A549 (cell line): ENCODE measurements at regions not wholly inside any gene's neighbourhood (a gene's known extent, or its start where the extent isn't known, plus 50 kb on each side); places are given as distances from the start of the nearest gene placed in this dataset.

Experiments used
- ATAC-seq, 2 experiments: fragments of 200-7000 bp in 1 of 2; fragments of >200 bp in 1 of 2; cut with Nextera tagmentation in 1 of 2; cut with Tn5 transposase in 1 of 2; 3 replicates each; pipeline versions ENCODE4 v1.8.0 to v1.9.1; 2018 to 2020; ENCODE audit warnings: mild to moderate bottlenecking in 1 of 2, moderate library complexity in 1 of 2
- CTCF ChIA-PET: fragments of 300-600 bp; sonication (Branson Sonifier 250); formaldehyde crosslinking; extraction: SDS; loops from one replicate; lab custom pipeline; 2021; ENCODE audit warnings: antibody characterized with exemption, inconsistent platforms; lab: Yijun Ruan, JAX
- POLR2A ChIA-PET: fragments of 350-600 bp; formaldehyde crosslinking; extraction: SDS; loops from one replicate; lab custom pipeline; 2021; ENCODE audit warnings: antibody characterized with exemption, inconsistent platforms; lab: Yijun Ruan, JAX
- DNase-seq, 2 experiments: peaks; one replicate each; pipeline versions ENCODE4 v3.0.0 to v3.0.0-alpha.2; 2011 to 2016; ENCODE audit warnings: low read depth in 1 of 2, low spot score in 1 of 2
- FAIRE-seq: peaks from 2 replicates; lab custom pipeline; 2011; peaks lifted over from hg19 to GRCh38; lab: Jason Lieb, UNC
- H3K27ac ChIP-seq, 2 experiments: fragments of >200 bp; sonication (Bioruptor Twin); formaldehyde crosslinking; 3 replicates each; pipeline ENCODE4 v1.5.1; 2016 to 2017
- H3K4me1 ChIP-seq: fragments of >200 bp; sonication (Bioruptor Twin); formaldehyde crosslinking; 3 replicates; pipeline ENCODE4 v1.6.1; 2016
- H3K4me2 ChIP-seq: fragments of >200 bp; sonication (Bioruptor Twin); formaldehyde crosslinking; 3 replicates; pipeline ENCODE4 v1.6.1; 2016
- H3K4me3 ChIP-seq: fragments of >200 bp; sonication (Bioruptor Twin); formaldehyde crosslinking; 3 replicates; pipeline ENCODE4 v1.5.1; 2016
- H3K9me3 ChIP-seq: fragments of >200 bp; sonication (Bioruptor Twin); formaldehyde crosslinking; 3 replicates; pipeline ENCODE4 v1.6.1; 2016
- BHLHE40 ChIP-seq: IDR thresholded peaks from 2 replicates; pipeline ENCODE4 v1.6.1; 2012; ENCODE audit warnings: low read depth, low read length, inconsistent platforms
- CHD4 ChIP-seq: fragments of 200-600 bp; sonication (generic); IDR thresholded peaks from 2 replicates; pipeline ENCODE4 v1.6.1; 2016; ENCODE audit warnings: antibody characterized with exemption, mild to moderate bottlenecking, borderline replicate concordance
- EHF ChIP-seq: fragments of 250-450 bp; sonication (Bioruptor Pico); IDR thresholded peaks from 2 replicates; pipeline ENCODE4 v1.5.0; 2020; ENCODE audit warnings: mild to moderate bottlenecking
- EHMT2 ChIP-seq: fragments of 200-600 bp; sonication (generic); IDR thresholded peaks from 2 replicates; pipeline ENCODE4 v1.6.1; 2016; ENCODE audit warnings: antibody characterized with exemption, low read depth, mild to moderate bottlenecking, moderate library complexity
- ELK1 ChIP-seq: fragments of 150-350 bp; IDR thresholded peaks from 2 replicates; pipeline ENCODE4 v1.6.1; 2014; ENCODE audit warnings: low read depth, mild to moderate bottlenecking, low read length
- FOSB ChIP-seq: fragments of 250-450 bp; sonication (Bioruptor Pico); IDR thresholded peaks from 2 replicates; pipeline ENCODE4 v1.5.0; 2020; ENCODE audit warnings: mild to moderate bottlenecking, moderate library complexity
- HES2 ChIP-seq: fragments of >200 bp; sonication (Bioruptor Twin); formaldehyde crosslinking; IDR thresholded peaks from 2 replicates; pipeline ENCODE4 v1.6.1; 2016
- HMGXB4 ChIP-seq: fragments of 250-450 bp; sonication (Bioruptor Pico); IDR thresholded peaks from 2 replicates; pipeline ENCODE4 v1.5.0; 2021; ENCODE audit warnings: mild to moderate bottlenecking, moderate library complexity, borderline replicate concordance
- MAZ ChIP-seq: fragments of 150-350 bp; IDR thresholded peaks from 2 replicates; pipeline ENCODE4 v1.6.1; 2014; ENCODE audit warnings: antibody characterized with exemption, low read depth, low read length, borderline replicate concordance
- MYC ChIP-seq: IDR thresholded peaks from 2 replicates; pipeline ENCODE4 v1.6.1; 2012; ENCODE audit warnings: mild to moderate bottlenecking, inconsistent platforms, low read length, improper control_type of control experiment, borderline replicate concordance
- NPAS2 ChIP-seq: fragments of 250-450 bp; sonication (Bioruptor Pico); IDR thresholded peaks from 2 replicates; pipeline ENCODE4 v1.8.0; 2022; ENCODE audit warnings: mild to moderate bottlenecking, moderate library complexity, borderline replicate concordance
- PHF8 ChIP-seq: fragments of 200-600 bp; sonication (generic); IDR thresholded peaks from 2 replicates; pipeline ENCODE4 v1.6.1; 2016; ENCODE audit warnings: low read depth, mild to moderate bottlenecking, antibody characterized with exemption, moderate library complexity, borderline replicate concordance
- RCOR1 ChIP-seq: fragments of 150-350 bp; IDR thresholded peaks from 2 replicates; pipeline ENCODE4 v1.6.1; 2014; ENCODE audit warnings: antibody characterized with exemption, low read length, low read depth
- SMC3 ChIP-seq: fragments of >200 bp; sonication (Bioruptor Twin); formaldehyde crosslinking; IDR thresholded peaks from 3 replicates; pipeline ENCODE4 v1.6.1; 2018; ENCODE audit warnings: inconsistent platforms
- TFCP2L1 ChIP-seq: fragments of 250-450 bp; sonication (Bioruptor Pico); IDR thresholded peaks from 2 replicates; pipeline ENCODE4 v1.5.0; 2021; ENCODE audit warnings: mild to moderate bottlenecking
- USF2 ChIP-seq: fragments of 450-650 bp; IDR thresholded peaks from 2 replicates; pipeline ENCODE4 v1.6.1; 2014; ENCODE audit warnings: antibody characterized with exemption
- ZSCAN20 ChIP-seq: fragments of 250-450 bp; sonication (Bioruptor Pico); IDR thresholded peaks from 2 replicates; pipeline ENCODE4 v1.8.0; 2022; ENCODE audit warnings: mild to moderate bottlenecking, moderate library complexity
- WGBS: methylation state at CpG from one replicate; pipeline ENCODE4 v1.1.6; 2017; ENCODE audit errors: missing lambda C conversion rate; 5-methylcytosine and 5-hydroxymethylcytosine counted together
- TF ChIP-seq, protein P1 (sequence below): IDR thresholded peaks from 2 replicates; pipeline ENCODE4 v1.6.1; 2012; ENCODE audit warnings: low read depth, borderline replicate concordance

DNA sequence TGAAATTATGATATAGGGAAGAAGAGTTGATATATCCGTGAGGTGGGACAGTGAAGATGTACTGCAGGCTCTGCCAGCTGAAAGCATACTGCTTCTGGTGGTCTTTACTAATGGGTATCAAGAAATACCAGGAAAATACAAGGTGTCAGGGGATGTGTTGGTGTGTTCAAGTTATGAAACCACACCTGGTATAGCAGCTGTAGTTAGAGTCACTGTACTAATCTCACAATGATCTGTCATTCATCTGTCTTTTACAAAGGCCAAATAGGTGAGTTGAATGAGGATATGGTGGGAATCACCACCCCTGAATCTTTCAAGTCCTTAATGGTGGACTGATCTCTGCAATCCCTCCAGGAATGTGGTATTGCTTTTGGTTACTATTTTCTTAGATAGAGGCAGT, 152.7 kb downstream of the NFKBIZ start:
- no peak for TF ChIP-seq MYC
- no peak for TF ChIP-seq PHF8
- no peak for TF ChIP-seq FOSB (CRISPR knock-in tag)
- no peak for TF ChIP-seq NPAS2
- TF ChIP-seq MAZ, result no peak
- TF ChIP-seq ELK1, result no peak
- no peak for TF ChIP-seq RCOR1
- TF ChIP-seq EHMT2, result no peak
- no peak for TF ChIP-seq EHF (CRISPR knock-in tag)
- TF ChIP-seq HES2, result no peak
- no peak overlapping the region for H3K4me2 ChIP-seq
- H3K4me1 ChIP-seq, result peaks cover 8% of the 10 kb centered on the region; the same call in 2 of the 3 replicates
- ChIA-PET POLR2A (no interaction called here), CTCF (no interaction called here)
- no peak for DNase-seq
- H3K9me3 ChIP-seq, result no peaks in the 10 kb centered on the region
- FAIRE-seq, result no peak
- WGBS, result 69% methylated on average over 1 of the region's 1 CpG
- H3K27ac ChIP-seq, result no peak overlapping the region
- H3K4me3 ChIP-seq, result no peak overlapping the region
- ATAC-seq, result no peak

DNA sequence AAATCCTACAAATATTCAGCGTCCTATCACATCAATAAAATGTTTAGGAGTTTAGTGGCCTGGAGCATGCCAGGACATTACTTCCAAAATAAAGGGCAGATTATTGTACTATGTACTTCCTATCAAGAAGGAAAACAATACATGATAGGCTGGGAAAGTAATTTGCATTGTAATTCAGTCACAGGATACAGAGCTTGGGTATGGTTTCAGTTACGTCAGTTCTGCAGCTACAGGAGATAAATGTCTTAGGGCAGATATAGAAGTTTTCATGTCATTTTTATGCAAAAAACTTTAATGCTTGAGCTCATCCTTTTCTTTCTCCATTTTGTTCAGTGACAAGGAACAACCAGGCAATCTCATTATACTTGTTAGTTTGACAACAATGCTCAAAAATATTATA, 155.2 kb downstream of the NFKBIZ start:
- DNase-seq (no peak), FAIRE-seq (no peak)
- CTCF ChIA-PET, result interaction anchor here (1.4 kb wide), 1 partner anchor 13 kb away, joined by 3 read pairs; no protein-coding TSS in a partner anchor

More for the DNA sequence above, 155.2 kb downstream of the NFKBIZ start:
- TF ChIP-seq USF2 (no peak), CHD4 (no peak), ZSCAN20 (no peak), HMGXB4 (CRISPR knock-in tag) (no peak), BHLHE40 (no peak), TFCP2L1 (CRISPR knock-in tag) (no peak), SMC3 (no peak)
- TF ChIP-seq, protein P1, sequence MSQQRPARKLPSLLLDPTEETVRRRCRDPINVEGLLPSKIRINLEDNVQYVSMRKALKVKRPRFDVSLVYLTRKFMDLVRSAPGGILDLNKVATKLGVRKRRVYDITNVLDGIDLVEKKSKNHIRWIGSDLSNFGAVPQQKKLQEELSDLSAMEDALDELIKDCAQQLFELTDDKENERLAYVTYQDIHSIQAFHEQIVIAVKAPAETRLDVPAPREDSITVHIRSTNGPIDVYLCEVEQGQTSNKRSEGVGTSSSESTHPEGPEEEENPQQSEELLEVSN, result no peak
- Histone ChIP-seq H3K4me1 (peaks cover 14% of the 10 kb centered on the region; the same call in 2 of the 3 replicates), H3K4me3 (no peak overlapping the region), H3K4me2 (no peak overlapping the region), H3K9me3 (no peaks in the 10 kb centered on the region), H3K27ac (no peak overlapping the region)
- whole genome bisulfite sequencing, result 85% methylated on average over 2 of the region's 2 CpGs
- ATAC-seq, result no peak
- POLR2A ChIA-PET, result no interaction called here
